ENCODE measurements at regions not wholly inside any gene's neighbourhood (a gene's known extent, or its start where the extent isn't known, plus 50 kb on each side); places are given as distances from the start of the nearest gene placed in this dataset.

- no peak for TF ChIP-seq CTCF (IDR thresholded peaks at IDR 0.05; ENCODE audit: control insufficient read depth, extremely low read depth, insufficient read depth)
- DNase-seq (ENCODE audit: low read depth), result no peak
These were observed 387.3 kb downstream of the RPS6KC1 start for GRCh38 chr1:213438339-213438738.

GRCh38 chr1:213439703-213440102 is 388.7 kb downstream of the RPS6KC1 start:
- H3K4me3 ChIP-seq (ENCODE audit: low read depth, low read length), result no peak overlapping the region
- TF ChIP-seq CTCF (IDR thresholded peaks at IDR 0.05; ENCODE audit: control insufficient read depth, extremely low read depth, insufficient read depth), result no peak
- DNase-seq (ENCODE audit: low read depth), result no peak

More at GRCh38 chr1:213438339-213438738, 387.3 kb downstream of the RPS6KC1 start:
- H3K4me3 ChIP-seq (ENCODE audit: low read depth, low read length), result no peak overlapping the region

GRCh38 chr1:213440766-213441165 is 389.7 kb downstream of the RPS6KC1 start:
- DNase-seq (ENCODE audit: low read depth), result no peak
- TF ChIP-seq CTCF (IDR thresholded peaks at IDR 0.05; ENCODE audit: control insufficient read depth, extremely low read depth, insufficient read depth), result no peak
- no peak overlapping the region for H3K4me3 ChIP-seq (ENCODE audit: low read depth, low read length)

GRCh38 chr1:213443415-213443814 is 392.4 kb downstream of the RPS6KC1 start:
- TF ChIP-seq CTCF (IDR thresholded peaks at IDR 0.05; ENCODE audit: control insufficient read depth, extremely low read depth, insufficient read depth), result no peak
- H3K4me3 ChIP-seq (ENCODE audit: low read depth, low read length), result no peak overlapping the region
- no peak for DNase-seq (ENCODE audit: low read depth)

- no peak for DNase-seq (ENCODE audit: low read depth)
- TF ChIP-seq CTCF (IDR thresholded peaks at IDR 0.05; ENCODE audit: control insufficient read depth, extremely low read depth, insufficient read depth), result no peak
- no peak overlapping the region for H3K4me3 ChIP-seq (ENCODE audit: low read depth, low read length)
These were observed 393.2 kb downstream of the RPS6KC1 start for GRCh38 chr1:213444224-213444623.

- H3K4me3 ChIP-seq (ENCODE audit: low read depth, low read length), result no peak overlapping the region
- no peak for DNase-seq (ENCODE audit: low read depth)
- TF ChIP-seq CTCF (IDR thresholded peaks at IDR 0.05; ENCODE audit: control insufficient read depth, extremely low read depth, insufficient read depth), result no peak
These were observed 395.5 kb downstream of the RPS6KC1 start for GRCh38 chr1:213446496-213446895.

GRCh38 chr1:213448360-213448759 is 397.3 kb downstream of the RPS6KC1 start:
- DNase-seq (ENCODE audit: low read depth), result no peak
- H3K4me3 ChIP-seq (ENCODE audit: low read depth, low read length), result no peak overlapping the region
- no peak for TF ChIP-seq CTCF (IDR thresholded peaks at IDR 0.05; ENCODE audit: control insufficient read depth, extremely low read depth, insufficient read depth)
